Mucosa of stomach (tissue), 1 donor: ENCODE measurements at regions not wholly inside any gene's neighbourhood (a gene's known extent, or its start where the extent isn't known, plus 50 kb on each side); places are given as distances from the start of the nearest gene placed in this dataset.

ENCODE experiments used
- H3K27me3 ChIP-seq: one replicate; pipeline ENCODE4 v1.7.0; 2013; ENCODE audit warnings: mild to moderate bottlenecking, low read length; ENCODE audit not compliant: control insufficient read depth, insufficient read depth
- H3K36me3 ChIP-seq: one replicate; pipeline ENCODE4 v1.7.0; 2013; ENCODE audit warnings: low read length; ENCODE audit not compliant: control insufficient read depth, insufficient read depth
- H3K4me1 ChIP-seq: one replicate; pipeline ENCODE4 v1.7.0; 2013; ENCODE audit warnings: mild to moderate bottlenecking, low read length; ENCODE audit not compliant: control insufficient read depth, insufficient read depth
- H3K4me3 ChIP-seq: one replicate; pipeline ENCODE4 v1.7.0; 2013; ENCODE audit warnings: low read length
- H3K9ac ChIP-seq: one replicate; pipeline ENCODE4 v1.7.0; 2013; ENCODE audit warnings: mild to moderate bottlenecking, low read length, moderate library complexity
- H3K9me3 ChIP-seq: one replicate; pipeline ENCODE4 v1.7.0; 2013; ENCODE audit warnings: mild to moderate bottlenecking, low read length, moderate library complexity; ENCODE audit not compliant: control insufficient read depth
- donor health status: Pancreatic carcinoma.

- Histone ChIP-seq H3K36me3 (no peaks in the 10 kb centered on the region), H3K4me3 (no peak overlapping the region), H3K27me3 (peaks cover 2% of the 10 kb centered on the region), H3K4me1 (no peaks in the 10 kb centered on the region), H3K9me3 (no peaks in the 10 kb centered on the region), H3K9ac (no peak overlapping the region)
These were observed 382.6 kb downstream of the SNAPC1 start for GRCh38 chr14:62144863-62145262.

GRCh38 chr14:62146030-62146429 is 383.8 kb downstream of the SNAPC1 start:
- Histone ChIP-seq H3K27me3 (no peaks in the 10 kb centered on the region), H3K9me3 (no peaks in the 10 kb centered on the region), H3K9ac (no peak overlapping the region), H3K4me3 (no peak overlapping the region), H3K4me1 (no peaks in the 10 kb centered on the region), H3K36me3 (no peaks in the 10 kb centered on the region)

GRCh38 chr14:62156052-62156451 is 393.8 kb downstream of the SNAPC1 start:
- Histone ChIP-seq H3K4me1 (no peaks in the 10 kb centered on the region), H3K36me3 (no peaks in the 10 kb centered on the region), H3K27me3 (no peaks in the 10 kb centered on the region), H3K4me3 (no peak overlapping the region), H3K9me3 (no peaks in the 10 kb centered on the region), H3K9ac (no peak overlapping the region)

GRCh38 chr14:62158779-62159178 is 396.6 kb downstream of the SNAPC1 start:
- H3K4me3 ChIP-seq: no peak overlapping the region
- H3K36me3 ChIP-seq: no peaks in the 10 kb centered on the region
- no peaks in the 10 kb centered on the region for H3K27me3 ChIP-seq
- H3K4me1 ChIP-seq: no peaks in the 10 kb centered on the region
- no peak overlapping the region for H3K9ac ChIP-seq
- H3K9me3 ChIP-seq: no peaks in the 10 kb centered on the region

GRCh38 chr14:62159314-62159713 is 397.1 kb downstream of the SNAPC1 start:
- Histone ChIP-seq H3K36me3 (no peaks in the 10 kb centered on the region), H3K9ac (no peak overlapping the region), H3K4me3 (no peak overlapping the region), H3K9me3 (no peaks in the 10 kb centered on the region), H3K27me3 (no peaks in the 10 kb centered on the region), H3K4me1 (no peaks in the 10 kb centered on the region)

- Histone ChIP-seq H3K4me1 (no peaks in the 10 kb centered on the region), H3K36me3 (no peaks in the 10 kb centered on the region), H3K4me3 (no peak overlapping the region), H3K9me3 (no peaks in the 10 kb centered on the region), H3K9ac (no peak overlapping the region), H3K27me3 (no peaks in the 10 kb centered on the region)
These were observed 400.9 kb downstream of the SNAPC1 start for GRCh38 chr14:62162998-62163589.

GRCh38 chr14:62168564-62169155 is 406.4 kb downstream of the SNAPC1 start:
- Histone ChIP-seq H3K4me1 (no peaks in the 10 kb centered on the region), H3K9me3 (no peaks in the 10 kb centered on the region), H3K27me3 (no peaks in the 10 kb centered on the region), H3K4me3 (no peak overlapping the region), H3K9ac (no peak overlapping the region), H3K36me3 (no peaks in the 10 kb centered on the region)

- no peaks in the 10 kb centered on the region for H3K36me3 ChIP-seq
- no peak overlapping the region for H3K9ac ChIP-seq
- H3K9me3 ChIP-seq: no peaks in the 10 kb centered on the region
These were observed 417.3 kb downstream of the SNAPC1 start for GRCh38 chr14:62179367-62180018.

GRCh38 chr14:62181591-62181990 is 419.4 kb downstream of the SNAPC1 start:
- H3K9ac ChIP-seq: no peak overlapping the region
- H3K27me3 ChIP-seq: no peaks in the 10 kb centered on the region
- no peaks in the 10 kb centered on the region for H3K4me1 ChIP-seq
- H3K36me3 ChIP-seq: no peaks in the 10 kb centered on the region
- no peaks in the 10 kb centered on the region for H3K9me3 ChIP-seq
- H3K4me3 ChIP-seq: no peak overlapping the region

More at GRCh38 chr14:62179367-62180018, 417.3 kb downstream of the SNAPC1 start:
- H3K27me3 ChIP-seq: no peaks in the 10 kb centered on the region
- no peak overlapping the region for H3K4me3 ChIP-seq
- H3K4me1 ChIP-seq: no peaks in the 10 kb centered on the region

- Histone ChIP-seq H3K36me3 (no peaks in the 10 kb centered on the region), H3K27me3 (peaks cover 5% of the 10 kb centered on the region), H3K9ac (no peak overlapping the region), H3K4me1 (no peaks in the 10 kb centered on the region), H3K9me3 (no peaks in the 10 kb centered on the region), H3K4me3 (no peak overlapping the region)
These were observed 422.9 kb downstream of the SNAPC1 start for GRCh38 chr14:62185078-62185477.

- H3K9ac ChIP-seq: no peak overlapping the region
- no peaks in the 10 kb centered on the region for H3K9me3 ChIP-seq
- H3K4me1 ChIP-seq: no peaks in the 10 kb centered on the region
- H3K36me3 ChIP-seq: no peaks in the 10 kb centered on the region
- peaks cover 5% of the 10 kb centered on the region for H3K27me3 ChIP-seq
- no peak overlapping the region for H3K4me3 ChIP-seq
These were observed 425.0 kb downstream of the SNAPC1 start for GRCh38 chr14:62187265-62187664.

GRCh38 chr14:62189698-62190097 is 427.5 kb downstream of the SNAPC1 start:
- no peaks in the 10 kb centered on the region for H3K9me3 ChIP-seq
- no peaks in the 10 kb centered on the region for H3K36me3 ChIP-seq
- H3K4me1 ChIP-seq: no peaks in the 10 kb centered on the region
- H3K27me3 ChIP-seq: peaks cover 5% of the 10 kb centered on the region
- H3K9ac ChIP-seq: no peak overlapping the region
- H3K4me3 ChIP-seq: no peak overlapping the region
